ENCODE measurements at regions not wholly inside any gene's neighbourhood (a gene's known extent, or its start where the extent isn't known, plus 50 kb on each side); places are given as distances from the start of the nearest gene placed in this dataset.

GRCh38 chr10:81081887-81082620, 544.4 kb downstream of the SH2D4B start:
- TF ChIP-seq TCF12 (IDR thresholded peaks at IDR 0.05; ENCODE audit: low read depth) (no peak), NFIC (IDR thresholded peaks at IDR 0.05) (no peak), TEAD4 (IDR thresholded peaks at IDR 0.05) (no peak), FOXM1 (IDR thresholded peaks at IDR 0.05; ENCODE audit: borderline replicate concordance, low read depth) (no peak), YY1 (IDR thresholded peaks at IDR 0.05; ENCODE audit: low read depth) (no peak), RAD21 (IDR thresholded peaks at IDR 0.05; ENCODE audit: low read depth) (peak; percentile 21; the same call in 1 of the 2 replicates), REST (IDR thresholded peaks at IDR 0.05; ENCODE audit: low read depth) (no peak)

GRCh38 chr10:81082621-81083376, 545.1 kb downstream of the SH2D4B start:
- TF ChIP-seq FOXM1 (IDR thresholded peaks at IDR 0.05; ENCODE audit: borderline replicate concordance, low read depth) = no peak

- TF ChIP-seq TCF12 (IDR thresholded peaks at IDR 0.05; ENCODE audit: low read depth) (no peak), CEBPB (IDR thresholded peaks at IDR 0.05) (no peak), TEAD4 (IDR thresholded peaks at IDR 0.05) (no peak), MAX (IDR thresholded peaks at IDR 0.05) (no peak), EP300 (IDR thresholded peaks at IDR 0.05; ENCODE audit: borderline replicate concordance) (no peak), EGR1 (IDR thresholded peaks at IDR 0.05) (no peak), RAD21 (IDR thresholded peaks at IDR 0.05; ENCODE audit: low read depth) (no peak), TAF1 (IDR thresholded peaks at IDR 0.05; ENCODE audit: low read depth) (no peak), FOXM1 (IDR thresholded peaks at IDR 0.05; ENCODE audit: borderline replicate concordance, low read depth) (no peak), ZBTB7A (IDR thresholded peaks at IDR 0.05; ENCODE audit: low read depth) (no peak), NFIC (IDR thresholded peaks at IDR 0.05) (no peak), REST (IDR thresholded peaks at IDR 0.05; ENCODE audit: low read depth) (no peak), CREB1 (IDR thresholded peaks at IDR 0.05; ENCODE audit: low read depth) (no peak), YY1 (IDR thresholded peaks at IDR 0.05; ENCODE audit: low read depth) (no peak), USF1 (IDR thresholded peaks at IDR 0.05) (no peak)
Observed at GRCh38 chr10:81093056-81093455, 555.4 kb downstream of the SH2D4B start.

GRCh38 chr10:81095238-81095637, 557.5 kb downstream of the SH2D4B start:
- no peak for TF ChIP-seq ZBTB7A (IDR thresholded peaks at IDR 0.05; ENCODE audit: low read depth)
- no peak for TF ChIP-seq FOXM1 (IDR thresholded peaks at IDR 0.05; ENCODE audit: borderline replicate concordance, low read depth)
- TF ChIP-seq USF1 (IDR thresholded peaks at IDR 0.05) = no peak

- TF ChIP-seq MAX (IDR thresholded peaks at IDR 0.05) = no peak
- TF ChIP-seq EGR1 (IDR thresholded peaks at IDR 0.05) = no peak
- no peak for TF ChIP-seq TAF1 (IDR thresholded peaks at IDR 0.05; ENCODE audit: low read depth)
- no peak for TF ChIP-seq EP300 (IDR thresholded peaks at IDR 0.05; ENCODE audit: borderline replicate concordance)
- no peak for TF ChIP-seq USF1 (IDR thresholded peaks at IDR 0.05)
- no peak for TF ChIP-seq CREB1 (IDR thresholded peaks at IDR 0.05; ENCODE audit: low read depth)
- no peak for TF ChIP-seq CEBPB (IDR thresholded peaks at IDR 0.05)
- no peak for TF ChIP-seq ZBTB7A (IDR thresholded peaks at IDR 0.05; ENCODE audit: low read depth)
- TF ChIP-seq YY1 (IDR thresholded peaks at IDR 0.05; ENCODE audit: low read depth) = no peak
- TF ChIP-seq REST (IDR thresholded peaks at IDR 0.05; ENCODE audit: low read depth) = no peak
Observed at GRCh38 chr10:81096558-81096957, 558.9 kb downstream of the SH2D4B start.

Measured in Ishikawa (cell line).